Nephron progenitor cell (in vitro differentiated cells): ENCODE measurements at regions not wholly inside any gene's neighbourhood (a gene's known extent, or its start where the extent isn't known, plus 50 kb on each side); places are given as distances from the start of the nearest gene placed in this dataset.

Experiments
- DNase-seq: peaks from one replicate; pipeline ENCODE4 v3.0.0; 2021
- H3K27ac Mint-ChIP-seq: 2 replicates; pipeline ENCODE4 v1.8.0; 2021; ENCODE audit warnings: mild to moderate bottlenecking, moderate library complexity, mixed read lengths
- H3K27me3 Mint-ChIP-seq: 2 replicates; pipeline ENCODE4 v1.8.0; 2021; ENCODE audit warnings: mild to moderate bottlenecking, low read depth, mixed read lengths; ENCODE audit not compliant: poor library complexity
- H3K36me3 Mint-ChIP-seq: 2 replicates; pipeline ENCODE4 v1.8.0; 2021; ENCODE audit warnings: low read depth, mixed read lengths
- H3K4me1 Mint-ChIP-seq: 2 replicates; pipeline ENCODE4 v1.8.0; 2021; ENCODE audit warnings: mixed read lengths
- H3K4me3 Mint-ChIP-seq: 2 replicates; pipeline ENCODE4 v1.8.0; 2021; ENCODE audit warnings: mild to moderate bottlenecking, moderate library complexity, mixed read lengths
- H3K9me3 Mint-ChIP-seq: 2 replicates; pipeline ENCODE4 v1.8.0; 2021; ENCODE audit warnings: mild to moderate bottlenecking, moderate library complexity, mixed read lengths
- TF ChIP-seq, protein P1 (sequence below): fragments of 200-600 bp; sonication (generic); IDR thresholded peaks from 2 replicates; pipeline ENCODE4 v1.5.0; 2021; ENCODE audit warnings: antibody characterized with exemption

- Mint-ChIP-seq H3K36me3 (no peaks in the 10 kb centered on the region), H3K4me3 (no peak overlapping the region), H3K27ac (no peak overlapping the region), H3K9me3 (peaks cover 90% of the 10 kb centered on the region), H3K27me3 (no peaks in the 10 kb centered on the region), H3K4me1 (no peaks in the 10 kb centered on the region)
- DNase-seq: no peak
- TF ChIP-seq, protein P1, sequence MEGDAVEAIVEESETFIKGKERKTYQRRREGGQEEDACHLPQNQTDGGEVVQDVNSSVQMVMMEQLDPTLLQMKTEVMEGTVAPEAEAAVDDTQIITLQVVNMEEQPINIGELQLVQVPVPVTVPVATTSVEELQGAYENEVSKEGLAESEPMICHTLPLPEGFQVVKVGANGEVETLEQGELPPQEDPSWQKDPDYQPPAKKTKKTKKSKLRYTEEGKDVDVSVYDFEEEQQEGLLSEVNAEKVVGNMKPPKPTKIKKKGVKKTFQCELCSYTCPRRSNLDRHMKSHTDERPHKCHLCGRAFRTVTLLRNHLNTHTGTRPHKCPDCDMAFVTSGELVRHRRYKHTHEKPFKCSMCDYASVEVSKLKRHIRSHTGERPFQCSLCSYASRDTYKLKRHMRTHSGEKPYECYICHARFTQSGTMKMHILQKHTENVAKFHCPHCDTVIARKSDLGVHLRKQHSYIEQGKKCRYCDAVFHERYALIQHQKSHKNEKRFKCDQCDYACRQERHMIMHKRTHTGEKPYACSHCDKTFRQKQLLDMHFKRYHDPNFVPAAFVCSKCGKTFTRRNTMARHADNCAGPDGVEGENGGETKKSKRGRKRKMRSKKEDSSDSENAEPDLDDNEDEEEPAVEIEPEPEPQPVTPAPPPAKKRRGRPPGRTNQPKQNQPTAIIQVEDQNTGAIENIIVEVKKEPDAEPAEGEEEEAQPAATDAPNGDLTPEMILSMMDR: no peak
Measured at GRCh38 chr16:35561346-35561745, 2101.9 kb downstream of the TP53TG3F start.

- Mint-ChIP-seq H3K27ac (no peak overlapping the region), H3K4me1 (no peaks in the 10 kb centered on the region), H3K36me3 (no peaks in the 10 kb centered on the region), H3K9me3 (peaks cover 95% of the 10 kb centered on the region), H3K4me3 (no peak overlapping the region), H3K27me3 (no peaks in the 10 kb centered on the region)
- DNase-seq: no peak
- TF ChIP-seq, protein P1: no peak
Measured at GRCh38 chr16:35562471-35562870, 2103.1 kb downstream of the TP53TG3F start.

GRCh38 chr16:35562919-35563318, 2103.5 kb downstream of the TP53TG3F start:
- no peak for DNase-seq
- no peaks in the 10 kb centered on the region for H3K4me1 Mint-ChIP-seq
- peaks cover 95% of the 10 kb centered on the region for H3K9me3 Mint-ChIP-seq
- H3K27ac Mint-ChIP-seq: no peak overlapping the region
- no peaks in the 10 kb centered on the region for H3K27me3 Mint-ChIP-seq
- no peak overlapping the region for H3K4me3 Mint-ChIP-seq
- TF ChIP-seq, protein P1: no peak
- no peaks in the 10 kb centered on the region for H3K36me3 Mint-ChIP-seq

DNA sequence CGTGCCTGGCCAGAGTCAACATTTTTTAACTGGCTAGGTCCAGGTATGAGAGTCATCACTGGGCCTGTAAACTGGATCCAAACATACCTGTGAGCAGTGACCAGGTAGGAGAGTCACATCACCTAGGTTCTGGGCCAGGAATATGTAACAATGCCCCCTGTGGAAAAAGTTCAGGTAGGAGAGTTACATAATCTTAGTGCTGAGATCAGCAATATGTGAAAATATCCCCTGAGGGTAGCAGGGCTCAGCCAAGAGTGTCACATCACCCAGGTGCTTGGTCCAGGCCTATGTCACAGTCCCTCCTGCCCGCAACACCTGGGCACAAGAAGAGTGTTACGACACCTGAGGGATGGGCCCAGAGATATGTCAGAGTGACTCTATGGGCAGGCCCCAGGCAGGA, 2104.7 kb downstream of the TP53TG3F start:
- no peaks in the 10 kb centered on the region for H3K4me1 Mint-ChIP-seq
- H3K4me3 Mint-ChIP-seq: no peak overlapping the region
- no peak overlapping the region for H3K27ac Mint-ChIP-seq
- H3K9me3 Mint-ChIP-seq: peaks cover 94% of the 10 kb centered on the region
- no peak for DNase-seq
- TF ChIP-seq, protein P1: no peak
- H3K27me3 Mint-ChIP-seq: no peaks in the 10 kb centered on the region
- H3K36me3 Mint-ChIP-seq: no peaks in the 10 kb centered on the region

DNA sequence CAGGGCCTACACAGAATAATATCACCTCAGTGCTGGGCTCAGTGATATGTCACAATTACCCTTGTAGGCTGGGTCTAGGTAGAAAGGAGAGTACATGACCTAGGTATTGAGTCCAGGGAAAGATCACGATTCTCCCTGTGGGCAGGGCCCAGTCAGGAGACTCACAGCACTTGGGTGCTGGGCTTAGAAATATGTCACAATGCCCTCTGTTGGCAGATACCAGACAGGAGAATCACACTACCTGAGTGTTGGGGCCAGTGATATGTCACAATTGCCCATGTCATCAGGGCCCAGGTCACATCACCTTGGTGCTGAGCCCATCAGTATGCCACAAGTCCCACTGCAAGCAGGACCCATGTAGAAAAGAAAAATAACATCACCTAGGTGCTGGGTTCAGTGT, 2105.5 kb downstream of the TP53TG3F start:
- peaks cover 92% of the 10 kb centered on the region for H3K9me3 Mint-ChIP-seq
- H3K36me3 Mint-ChIP-seq: no peaks in the 10 kb centered on the region
- H3K27me3 Mint-ChIP-seq: no peaks in the 10 kb centered on the region

GRCh38 chr16:35565626-35566025, 2106.2 kb downstream of the TP53TG3F start:
- Mint-ChIP-seq H3K9me3 (peaks cover 92% of the 10 kb centered on the region), H3K4me3 (no peak overlapping the region), H3K27me3 (no peaks in the 10 kb centered on the region), H3K4me1 (no peaks in the 10 kb centered on the region), H3K27ac (no peak overlapping the region), H3K36me3 (no peaks in the 10 kb centered on the region)
- DNase-seq: no peak
- TF ChIP-seq, protein P1: no peak

More for the DNA sequence above, 2105.5 kb downstream of the TP53TG3F start:
- Mint-ChIP-seq H3K4me1 (no peaks in the 10 kb centered on the region), H3K27ac (no peak overlapping the region), H3K4me3 (no peak overlapping the region)
- TF ChIP-seq, protein P1: no peak
- no peak for DNase-seq
